GM19238 (cell line): ENCODE measurements at regions not wholly inside any gene's neighbourhood (a gene's known extent, or its start where the extent isn't known, plus 50 kb on each side); places are given as distances from the start of the nearest gene placed in this dataset.
"Not testable (repeated sequence)": the region's sequence is repeated elsewhere in the genome, so short reads cannot be mapped to it uniquely, and the experiment has no call there.

Source experiments
- DNase-seq: peaks from one replicate; pipeline ENCODE4 v3.0.0; 2011; ENCODE audit warnings: low spot score; ENCODE audit not compliant: insufficient read length

GRCh38 chr3:6254490-6254889 is 606.4 kb upstream of the GRM7 start:
- DNase-seq = no peak

GRCh38 chr3:6255229-6255628 is 605.7 kb upstream of the GRM7 start:
- no peak for DNase-seq

GRCh38 chr3:6260551-6261191 is 600.2 kb upstream of the GRM7 start:
- DNase-seq = no peak

- no peak for DNase-seq
Measured at GRCh38 chr3:6262010-6262409, 598.9 kb upstream of the GRM7 start.

- no peak for DNase-seq
Measured at GRCh38 chr3:6264036-6264435, 596.9 kb upstream of the GRM7 start.

GRCh38 chr3:6264906-6265305 is 596.0 kb upstream of the GRM7 start:
- no peak for DNase-seq

- DNase-seq = no peak
Measured at GRCh38 chr3:6266135-6266534, 594.8 kb upstream of the GRM7 start.

- no peak for DNase-seq
Measured at GRCh38 chr3:6273878-6274277, 587.0 kb upstream of the GRM7 start.

- DNase-seq = no peak
Measured at GRCh38 chr3:6281662-6282061, 579.3 kb upstream of the GRM7 start.

- DNase-seq = no peak
Measured at GRCh38 chr3:6282918-6283317, 578.0 kb upstream of the GRM7 start.

GRCh38 chr3:6287088-6287875 is 573.6 kb upstream of the GRM7 start:
- no peak for DNase-seq

GRCh38 chr3:6301626-6302025 is 559.3 kb upstream of the GRM7 start:
- no peak for DNase-seq

GRCh38 chr3:6315906-6316305 is 545.0 kb upstream of the GRM7 start:
- no peak for DNase-seq

- DNase-seq = no peak
Measured at GRCh38 chr3:6321999-6322398, 538.9 kb upstream of the GRM7 start.

- DNase-seq = no peak
Measured at GRCh38 chr3:6326771-6327170, 534.1 kb upstream of the GRM7 start.

GRCh38 chr3:6340980-6341325 is 520.0 kb upstream of the GRM7 start:
- not testable (repeated sequence) for DNase-seq

GRCh38 chr3:6351752-6352151 is 509.2 kb upstream of the GRM7 start:
- no peak for DNase-seq

- DNase-seq = no peak
Measured at GRCh38 chr3:6354653-6355052, 506.3 kb upstream of the GRM7 start.

GRCh38 chr3:6362406-6362805 is 498.5 kb upstream of the GRM7 start:
- DNase-seq = no peak

GRCh38 chr3:6367171-6367570 is 493.7 kb upstream of the GRM7 start:
- no peak for DNase-seq

- DNase-seq = no peak
Measured at GRCh38 chr3:6392123-6392522, 468.8 kb upstream of the GRM7 start.

- no peak for DNase-seq
Measured at GRCh38 chr3:6394944-6395343, 466.0 kb upstream of the GRM7 start.

GRCh38 chr3:6396631-6397030 is 464.3 kb upstream of the GRM7 start:
- DNase-seq = no peak
